ENCODE measurements at regions not wholly inside any gene's neighbourhood (a gene's known extent, or its start where the extent isn't known, plus 50 kb on each side); places are given as distances from the start of the nearest gene placed in this dataset.

- no peak for TF ChIP-seq CTCF (IDR thresholded peaks at IDR 0.05; ENCODE audit: low read depth, low read length, missing input control)
Measured at GRCh38 chr9:107628444-107628843, 138.9 kb upstream of the KLF4 start (continued).

- no peak overlapping the region for H3K27ac ChIP-seq (ENCODE audit: low read depth in 1 of 2, low read length in 2 of 2)
- H3K9ac ChIP-seq (ENCODE audit: low read depth in 1 of 2, low read length in 2 of 2) = no peak overlapping the region
- H3K36me3 ChIP-seq (ENCODE audit: control insufficient read depth in 4 of 4, insufficient read depth in 3 of 4, low read depth in 1 of 4, low read length in 3 of 4) = no peaks in the 10 kb centered on the region
- 76% methylated on average over 4 of the region's 4 CpGs for WGBS
- H3K27me3 ChIP-seq (ENCODE audit: control insufficient read depth in 4 of 4, insufficient read depth in 4 of 4, low read length in 3 of 4) = no peaks in the 10 kb centered on the region
- H3K9me3 ChIP-seq (ENCODE audit: control insufficient read depth in 4 of 4, low read length in 3 of 4) = no peaks in the 10 kb centered on the region
- TF ChIP-seq YY1 (IDR thresholded peaks at IDR 0.05) = no peak
- no peak for TF ChIP-seq GABPA (IDR thresholded peaks at IDR 0.05 in 1 of 2, conservative IDR thresholded peaks at IDR 0.05 in 1 of 2)
- TF ChIP-seq ATF3 (IDR thresholded peaks at IDR 0.05) = no peak
- TF ChIP-seq SP1 (IDR thresholded peaks at IDR 0.05) = no peak
- TF ChIP-seq RAD21 (IDR thresholded peaks at IDR 0.05) = no peak
- TF ChIP-seq MAX (IDR thresholded peaks at IDR 0.05) = no peak
- no peak for TF ChIP-seq NR2F2 (IDR thresholded peaks at IDR 0.05)
- TF ChIP-seq HNF4G (IDR thresholded peaks at IDR 0.05) = no peak
- no peak for TF ChIP-seq FOXA1 (IDR thresholded peaks at IDR 0.05)
- no peaks in the 10 kb centered on the region for H3K4me1 ChIP-seq (ENCODE audit: control insufficient read depth in 4 of 4, insufficient read depth in 4 of 4, low read length in 3 of 4)
- DNase-seq (ENCODE audit: low spot score) = no peak
- no peak overlapping the region for H3K4me3 ChIP-seq (ENCODE audit: low read depth in 1 of 3, low read length in 3 of 3)
Measured at GRCh38 chr9:107627781-107628180, 138.2 kb upstream of the KLF4 start.

- 93% methylated on average over 6 of the region's 6 CpGs for WGBS
- H3K4me1 ChIP-seq (ENCODE audit: control insufficient read depth in 4 of 4, insufficient read depth in 4 of 4, low read length in 3 of 4) = no peaks in the 10 kb centered on the region
- no peak overlapping the region for H3K9ac ChIP-seq (ENCODE audit: low read depth in 1 of 2, low read length in 2 of 2)
- no peak overlapping the region for H3K27ac ChIP-seq (ENCODE audit: low read depth in 1 of 2, low read length in 2 of 2)
- no peak overlapping the region for H3K4me3 ChIP-seq (ENCODE audit: low read depth in 1 of 3, low read length in 3 of 3)
- H3K9me3 ChIP-seq (ENCODE audit: control insufficient read depth in 4 of 4, low read length in 3 of 4) = no peaks in the 10 kb centered on the region
- no peaks in the 10 kb centered on the region for H3K27me3 ChIP-seq (ENCODE audit: control insufficient read depth in 4 of 4, insufficient read depth in 4 of 4, low read length in 3 of 4)
- H3K36me3 ChIP-seq (ENCODE audit: control insufficient read depth in 4 of 4, insufficient read depth in 3 of 4, low read depth in 1 of 4, low read length in 3 of 4) = no peaks in the 10 kb centered on the region
- TF ChIP-seq NR2F2 (IDR thresholded peaks at IDR 0.05) (no peak), ZBTB33 (IDR thresholded peaks at IDR 0.05) (no peak), HNF4A (conservative IDR thresholded peaks at IDR 0.05) (no peak)
- DNase-seq (ENCODE audit: low spot score) = no peak
Measured at GRCh38 chr9:107626118-107626517, 136.5 kb upstream of the KLF4 start.

GRCh38 chr9:107625383-107625984 lies 135.9 kb upstream of the KLF4 start:
- no peak overlapping the region for H3K27ac ChIP-seq (ENCODE audit: low read depth in 1 of 2, low read length in 2 of 2)
- TF ChIP-seq FOXA2 (IDR thresholded peaks at IDR 0.05) (no peak), GABPA (IDR thresholded peaks at IDR 0.05 in 1 of 2, conservative IDR thresholded peaks at IDR 0.05 in 1 of 2) (no peak), TAF1 (conservative IDR thresholded peaks at IDR 0.05) (no peak), HNF4A (conservative IDR thresholded peaks at IDR 0.05) (no peak), MAX (IDR thresholded peaks at IDR 0.05) (no peak), CTCF (IDR thresholded peaks at IDR 0.05; ENCODE audit: low read depth, low read length, missing input control) (no peak), ATF3 (IDR thresholded peaks at IDR 0.05) (no peak), NR2F2 (IDR thresholded peaks at IDR 0.05) (no peak), ZBTB33 (IDR thresholded peaks at IDR 0.05) (no peak)
- H3K9me3 ChIP-seq (ENCODE audit: control insufficient read depth in 4 of 4, low read length in 3 of 4) = no peaks in the 10 kb centered on the region
- H3K4me1 ChIP-seq (ENCODE audit: control insufficient read depth in 4 of 4, insufficient read depth in 4 of 4, low read length in 3 of 4) = no peaks in the 10 kb centered on the region
- no peak overlapping the region for H3K4me3 ChIP-seq (ENCODE audit: low read depth in 1 of 3, low read length in 3 of 3)
- H3K9ac ChIP-seq (ENCODE audit: low read depth in 1 of 2, low read length in 2 of 2) = no peak overlapping the region
- no peaks in the 10 kb centered on the region for H3K36me3 ChIP-seq (ENCODE audit: control insufficient read depth in 4 of 4, insufficient read depth in 3 of 4, low read depth in 1 of 4, low read length in 3 of 4)
- no peak for DNase-seq (ENCODE audit: low spot score)
- WGBS = 92% methylated on average over 7 of the region's 7 CpGs
- H3K27me3 ChIP-seq (ENCODE audit: control insufficient read depth in 4 of 4, insufficient read depth in 4 of 4, low read length in 3 of 4) = no peaks in the 10 kb centered on the region
